Activated T-helper 1 cell treated with anti-CD3 and anti-CD28 coated beads, Interleukin-12 subunit alpha, Interleukin-12 subunit beta, Interleukin-2, Interleukin-4 antibody, amounts not matched to agents 30 ng/mL and 10 ng/mL and 1 ng/mL, durations not matched to agents 14 hours and 24 hours and 36 hours (primary cell): ENCODE measurements at regions not wholly inside any gene's neighbourhood (a gene's known extent, or its start where the extent isn't known, plus 50 kb on each side); places are given as distances from the start of the nearest gene placed in this dataset.

Source experiments
- DNase-seq: peaks from one replicate; pipeline ENCODE4 v3.0.0; 2021; ENCODE audit warnings: low spot score
- H3K27ac Mint-ChIP-seq: one replicate; pipeline ENCODE4 v1.8.0; 2021; ENCODE audit warnings: mild to moderate bottlenecking, mixed read lengths
- H3K27me3 Mint-ChIP-seq: one replicate; pipeline ENCODE4 v1.8.0; 2022; ENCODE audit warnings: mild to moderate bottlenecking, moderate library complexity, mixed read lengths; ENCODE audit not compliant: insufficient read depth
- H3K36me3 Mint-ChIP-seq: one replicate; pipeline ENCODE4 v1.8.0; 2021; ENCODE audit warnings: low read depth, mixed read lengths
- H3K4me1 Mint-ChIP-seq: one replicate; pipeline ENCODE4 v1.8.0; 2021; ENCODE audit warnings: low read depth, mixed read lengths
- H3K4me3 Mint-ChIP-seq: one replicate; pipeline ENCODE4 v1.8.0; 2021; ENCODE audit warnings: mild to moderate bottlenecking, moderate library complexity, mixed read lengths
- H3K9me3 Mint-ChIP-seq: one replicate; pipeline ENCODE4 v1.8.0; 2021; ENCODE audit warnings: mixed read lengths
- intact Hi-C: fragments of 100-400 bp; cut with micrococcal nuclease; formaldehyde crosslinking; loops from one replicate; pipeline ENCODE4 v1.15.1; 2024

GRCh38 chr10:3407208-3407607, 234.6 kb upstream of the PITRM1 start:
- no peak for DNase-seq
- H3K36me3 Mint-ChIP-seq: no peaks in the 10 kb centered on the region
- no peak overlapping the region for H3K27ac Mint-ChIP-seq
- peaks cover 6% of the 10 kb centered on the region for H3K9me3 Mint-ChIP-seq
- peaks cover 14% of the 10 kb centered on the region for H3K27me3 Mint-ChIP-seq
- intact Hi-C loops: no loop called here
- H3K4me3 Mint-ChIP-seq: no peak overlapping the region
- peaks cover 5% of the 10 kb centered on the region for H3K4me1 Mint-ChIP-seq

GRCh38 chr10:3406556-3406955, 234.0 kb upstream of the PITRM1 start:
- H3K27me3 Mint-ChIP-seq: peaks cover 17% of the 10 kb centered on the region
- intact Hi-C loops: no loop called here
- no peak overlapping the region for H3K4me3 Mint-ChIP-seq
- no peak overlapping the region for H3K27ac Mint-ChIP-seq
- H3K36me3 Mint-ChIP-seq: no peaks in the 10 kb centered on the region
- peaks cover 6% of the 10 kb centered on the region for H3K9me3 Mint-ChIP-seq
- H3K4me1 Mint-ChIP-seq: peaks cover 5% of the 10 kb centered on the region
- DNase-seq: no peak

- Mint-ChIP-seq H3K27ac (no peak overlapping the region), H3K27me3 (peaks cover 17% of the 10 kb centered on the region), H3K4me3 (no peak overlapping the region), H3K36me3 (no peaks in the 10 kb centered on the region), H3K4me1 (peaks cover 5% of the 10 kb centered on the region), H3K9me3 (no peaks in the 10 kb centered on the region)
- intact Hi-C loops: no loop called here
- no peak for DNase-seq
These were observed 231.8 kb upstream of the PITRM1 start for GRCh38 chr10:3404381-3404780.

GRCh38 chr10:3402187-3402751, 229.7 kb upstream of the PITRM1 start:
- Mint-ChIP-seq H3K4me1 (no peaks in the 10 kb centered on the region), H3K36me3 (no peaks in the 10 kb centered on the region), H3K27ac (no peak overlapping the region), H3K27me3 (peaks cover 17% of the 10 kb centered on the region), H3K9me3 (no peaks in the 10 kb centered on the region), H3K4me3 (no peak overlapping the region)
- intact Hi-C loops: no loop called here
- no peak for DNase-seq

GRCh38 chr10:3401491-3401938, 228.9 kb upstream of the PITRM1 start:
- intact Hi-C loops: no loop called here

GRCh38 chr10:3400348-3400747, 227.8 kb upstream of the PITRM1 start:
- H3K36me3 Mint-ChIP-seq: no peaks in the 10 kb centered on the region
- H3K4me3 Mint-ChIP-seq: no peak overlapping the region
- no peak overlapping the region for H3K27ac Mint-ChIP-seq
- no peaks in the 10 kb centered on the region for H3K9me3 Mint-ChIP-seq
- intact Hi-C loops: no loop called here
- H3K27me3 Mint-ChIP-seq: peaks cover 21% of the 10 kb centered on the region
- DNase-seq: no peak
- no peaks in the 10 kb centered on the region for H3K4me1 Mint-ChIP-seq

More at GRCh38 chr10:3401491-3401938, 228.9 kb upstream of the PITRM1 start:
- peaks cover 17% of the 10 kb centered on the region for H3K27me3 Mint-ChIP-seq
- no peaks in the 10 kb centered on the region for H3K4me1 Mint-ChIP-seq
- H3K27ac Mint-ChIP-seq: no peak overlapping the region
- no peaks in the 10 kb centered on the region for H3K36me3 Mint-ChIP-seq
- H3K4me3 Mint-ChIP-seq: no peak overlapping the region
- no peaks in the 10 kb centered on the region for H3K9me3 Mint-ChIP-seq
- DNase-seq: no peak

GRCh38 chr10:3399756-3400155, 227.2 kb upstream of the PITRM1 start:
- no peak for DNase-seq
- Mint-ChIP-seq H3K4me3 (no peak overlapping the region), H3K36me3 (no peaks in the 10 kb centered on the region), H3K27ac (no peak overlapping the region), H3K9me3 (no peaks in the 10 kb centered on the region), H3K4me1 (no peaks in the 10 kb centered on the region), H3K27me3 (peaks cover 21% of the 10 kb centered on the region)
- intact Hi-C loops: no loop called here

GRCh38 chr10:3398825-3399646, 226.5 kb upstream of the PITRM1 start:
- Mint-ChIP-seq H3K36me3 (no peaks in the 10 kb centered on the region), H3K27me3 (peaks cover 22% of the 10 kb centered on the region), H3K9me3 (no peaks in the 10 kb centered on the region), H3K4me3 (no peak overlapping the region), H3K4me1 (no peaks in the 10 kb centered on the region), H3K27ac (no peak overlapping the region)
- intact Hi-C loops: no loop called here
- no peak for DNase-seq

- no peaks in the 10 kb centered on the region for H3K4me1 Mint-ChIP-seq
- no peak overlapping the region for H3K4me3 Mint-ChIP-seq
- H3K27ac Mint-ChIP-seq: no peak overlapping the region
- H3K27me3 Mint-ChIP-seq: peaks cover 17% of the 10 kb centered on the region
- intact Hi-C loops: no loop called here
- no peaks in the 10 kb centered on the region for H3K36me3 Mint-ChIP-seq
- no peaks in the 10 kb centered on the region for H3K9me3 Mint-ChIP-seq
- no peak for DNase-seq
These were observed 225.3 kb upstream of the PITRM1 start for GRCh38 chr10:3397846-3398245.

GRCh38 chr10:3397231-3397630, 224.6 kb upstream of the PITRM1 start:
- intact Hi-C loops: no loop called here
- Mint-ChIP-seq H3K9me3 (no peaks in the 10 kb centered on the region), H3K27ac (no peak overlapping the region), H3K36me3 (no peaks in the 10 kb centered on the region), H3K4me1 (no peaks in the 10 kb centered on the region), H3K27me3 (peaks cover 18% of the 10 kb centered on the region), H3K4me3 (no peak overlapping the region)
- DNase-seq: no peak

- intact Hi-C loops: no loop called here
- H3K27ac Mint-ChIP-seq: no peak overlapping the region
- H3K9me3 Mint-ChIP-seq: no peaks in the 10 kb centered on the region
- no peaks in the 10 kb centered on the region for H3K36me3 Mint-ChIP-seq
- DNase-seq: no peak
- no peak overlapping the region for H3K4me3 Mint-ChIP-seq
- H3K27me3 Mint-ChIP-seq: peaks cover 20% of the 10 kb centered on the region
- H3K4me1 Mint-ChIP-seq: no peaks in the 10 kb centered on the region
These were observed 223.5 kb upstream of the PITRM1 start for GRCh38 chr10:3396116-3396515.

GRCh38 chr10:3395458-3395861, 222.9 kb upstream of the PITRM1 start:
- no peak overlapping the region for H3K4me3 Mint-ChIP-seq
- H3K27ac Mint-ChIP-seq: no peak overlapping the region
- intact Hi-C loops: no loop called here

GRCh38 chr10:3395041-3395440, 222.5 kb upstream of the PITRM1 start:
- intact Hi-C loops: no loop called here
- H3K9me3 Mint-ChIP-seq: no peaks in the 10 kb centered on the region
- no peaks in the 10 kb centered on the region for H3K4me1 Mint-ChIP-seq
- H3K36me3 Mint-ChIP-seq: no peaks in the 10 kb centered on the region
- H3K27ac Mint-ChIP-seq: no peak overlapping the region
- H3K4me3 Mint-ChIP-seq: no peak overlapping the region
- DNase-seq: no peak
- H3K27me3 Mint-ChIP-seq: peaks cover 26% of the 10 kb centered on the region

More at GRCh38 chr10:3395458-3395861, 222.9 kb upstream of the PITRM1 start:
- DNase-seq: no peak
- H3K36me3 Mint-ChIP-seq: no peaks in the 10 kb centered on the region
- H3K4me1 Mint-ChIP-seq: no peaks in the 10 kb centered on the region
- no peaks in the 10 kb centered on the region for H3K9me3 Mint-ChIP-seq
- H3K27me3 Mint-ChIP-seq: peaks cover 26% of the 10 kb centered on the region
